Body of pancreas (tissue), 4 donors: ENCODE measurements at regions not wholly inside any gene's neighbourhood (a gene's known extent, or its start where the extent isn't known, plus 50 kb on each side); places are given as distances from the start of the nearest gene placed in this dataset.

Experiments used
- POLR2A ChIP-seq, 3 donors: fragments of 450-650 bp; IDR thresholded peaks; one replicate each; pipeline ENCODE4 v1.6.1; 2016; ENCODE audit warnings: antibody characterized with exemption in 3 of 3, mild to moderate bottlenecking in 2 of 3
- TF ChIP-seq, protein P1 (sequence below), 7 experiments: fragments of 450-650 bp in 4 of 7; fragments of 200-600 bp in 3 of 7; sonication (generic) in 3 of 7; IDR thresholded peaks; one replicate each; pipeline ENCODE4 v1.5.1; 2016 to 2019; ENCODE audit warnings: antibody characterized with exemption in 7 of 7

GRCh38 chr18:38174594-38174993 lies 609.0 kb upstream of the CELF4 start:
- no peak for TF ChIP-seq POLR2A (IDR thresholded peaks at IDR 0.05)
- TF ChIP-seq, protein P1, sequence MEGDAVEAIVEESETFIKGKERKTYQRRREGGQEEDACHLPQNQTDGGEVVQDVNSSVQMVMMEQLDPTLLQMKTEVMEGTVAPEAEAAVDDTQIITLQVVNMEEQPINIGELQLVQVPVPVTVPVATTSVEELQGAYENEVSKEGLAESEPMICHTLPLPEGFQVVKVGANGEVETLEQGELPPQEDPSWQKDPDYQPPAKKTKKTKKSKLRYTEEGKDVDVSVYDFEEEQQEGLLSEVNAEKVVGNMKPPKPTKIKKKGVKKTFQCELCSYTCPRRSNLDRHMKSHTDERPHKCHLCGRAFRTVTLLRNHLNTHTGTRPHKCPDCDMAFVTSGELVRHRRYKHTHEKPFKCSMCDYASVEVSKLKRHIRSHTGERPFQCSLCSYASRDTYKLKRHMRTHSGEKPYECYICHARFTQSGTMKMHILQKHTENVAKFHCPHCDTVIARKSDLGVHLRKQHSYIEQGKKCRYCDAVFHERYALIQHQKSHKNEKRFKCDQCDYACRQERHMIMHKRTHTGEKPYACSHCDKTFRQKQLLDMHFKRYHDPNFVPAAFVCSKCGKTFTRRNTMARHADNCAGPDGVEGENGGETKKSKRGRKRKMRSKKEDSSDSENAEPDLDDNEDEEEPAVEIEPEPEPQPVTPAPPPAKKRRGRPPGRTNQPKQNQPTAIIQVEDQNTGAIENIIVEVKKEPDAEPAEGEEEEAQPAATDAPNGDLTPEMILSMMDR (IDR thresholded peaks at IDR 0.05), result no peak
